ENCODE measurements at regions not wholly inside any gene's neighbourhood (a gene's known extent, or its start where the extent isn't known, plus 50 kb on each side); places are given as distances from the start of the nearest gene placed in this dataset.

DNA sequence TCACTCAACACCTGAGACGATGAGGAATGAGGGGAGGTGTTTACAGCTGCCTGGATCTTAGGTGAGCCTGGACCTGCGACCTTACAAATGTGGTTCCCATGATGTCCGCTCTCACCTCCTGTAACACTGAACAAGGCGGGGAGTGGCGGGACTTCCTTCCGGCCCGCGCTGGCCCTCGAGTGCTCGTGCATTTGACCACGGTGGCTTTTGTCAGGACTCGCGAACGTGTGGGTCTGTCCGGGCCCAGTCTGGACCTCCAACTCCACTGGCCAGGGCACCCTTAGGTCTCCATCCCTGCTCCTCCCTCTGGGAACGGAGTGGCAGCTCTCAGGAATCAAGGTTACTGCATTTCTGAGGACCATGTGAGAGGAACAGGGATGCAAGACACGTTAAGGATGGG lies 263.0 kb upstream of the SALL3 start:
- H3K4me3 ChIP-seq (ENCODE audit: low read depth, low read length): no peak overlapping the region
- no peak for DNase-seq (ENCODE audit: low read depth)
- TF ChIP-seq, protein P1, sequence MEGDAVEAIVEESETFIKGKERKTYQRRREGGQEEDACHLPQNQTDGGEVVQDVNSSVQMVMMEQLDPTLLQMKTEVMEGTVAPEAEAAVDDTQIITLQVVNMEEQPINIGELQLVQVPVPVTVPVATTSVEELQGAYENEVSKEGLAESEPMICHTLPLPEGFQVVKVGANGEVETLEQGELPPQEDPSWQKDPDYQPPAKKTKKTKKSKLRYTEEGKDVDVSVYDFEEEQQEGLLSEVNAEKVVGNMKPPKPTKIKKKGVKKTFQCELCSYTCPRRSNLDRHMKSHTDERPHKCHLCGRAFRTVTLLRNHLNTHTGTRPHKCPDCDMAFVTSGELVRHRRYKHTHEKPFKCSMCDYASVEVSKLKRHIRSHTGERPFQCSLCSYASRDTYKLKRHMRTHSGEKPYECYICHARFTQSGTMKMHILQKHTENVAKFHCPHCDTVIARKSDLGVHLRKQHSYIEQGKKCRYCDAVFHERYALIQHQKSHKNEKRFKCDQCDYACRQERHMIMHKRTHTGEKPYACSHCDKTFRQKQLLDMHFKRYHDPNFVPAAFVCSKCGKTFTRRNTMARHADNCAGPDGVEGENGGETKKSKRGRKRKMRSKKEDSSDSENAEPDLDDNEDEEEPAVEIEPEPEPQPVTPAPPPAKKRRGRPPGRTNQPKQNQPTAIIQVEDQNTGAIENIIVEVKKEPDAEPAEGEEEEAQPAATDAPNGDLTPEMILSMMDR (IDR thresholded peaks at IDR 0.05; ENCODE audit: insufficient read depth, low read length): no peak

DNA sequence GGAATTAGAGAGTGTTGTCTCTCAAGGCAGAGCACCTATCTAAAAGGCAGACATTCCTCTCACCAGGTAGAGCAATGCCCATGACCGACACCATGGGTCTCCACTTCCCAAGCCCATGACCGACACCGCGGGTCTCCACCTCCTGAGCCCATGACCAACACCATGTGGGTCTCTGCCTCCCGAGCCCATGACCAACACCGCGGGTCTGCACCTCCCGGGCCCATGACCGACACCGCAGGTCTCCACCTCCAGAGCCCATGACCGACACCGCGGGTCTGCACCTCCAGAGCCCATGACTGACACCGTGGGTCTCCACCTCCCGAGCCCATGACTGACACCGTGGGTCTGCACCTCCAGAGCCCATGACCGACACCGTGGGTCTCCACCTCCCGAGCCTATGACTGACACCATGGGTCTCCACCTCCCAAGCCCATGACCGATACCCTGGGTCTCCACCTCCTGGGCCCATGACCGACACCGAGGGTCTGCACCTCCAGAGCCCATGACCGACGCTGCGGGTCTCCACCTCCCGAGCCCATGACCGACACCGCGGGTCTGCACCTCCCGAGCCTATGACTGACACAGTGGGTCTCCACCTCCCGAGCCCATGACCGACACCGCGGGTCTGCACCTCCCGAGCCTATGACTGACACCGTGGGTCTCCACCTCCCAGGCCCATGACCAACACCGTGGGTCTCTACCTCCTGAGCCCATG lies 262.4 kb upstream of the SALL3 start:
- TF ChIP-seq, protein P1 (IDR thresholded peaks at IDR 0.05; ENCODE audit: insufficient read depth, low read length): no peak
- no peak overlapping the region for H3K4me3 ChIP-seq (ENCODE audit: low read depth, low read length)
- no peak for DNase-seq (ENCODE audit: low read depth)

DNA sequence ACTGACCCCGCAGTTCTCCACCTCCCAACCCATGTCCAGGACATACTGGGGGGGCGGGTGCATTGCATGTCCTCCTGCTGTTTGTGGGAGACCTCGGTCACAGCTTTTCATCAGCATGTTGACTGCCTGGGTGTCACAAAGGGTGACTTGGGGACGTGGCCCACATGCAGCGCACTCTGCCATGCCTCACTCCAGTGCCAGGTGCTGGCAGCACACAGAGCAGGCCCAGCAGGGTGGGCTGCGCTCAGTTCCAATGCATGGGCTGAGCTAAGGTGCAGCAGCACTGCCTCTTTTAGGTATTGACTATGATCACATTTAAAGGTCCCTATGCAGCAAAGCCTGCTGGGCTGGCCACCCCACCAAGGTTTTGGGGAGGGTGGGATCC lies 261.9 kb upstream of the SALL3 start:
- no peak for DNase-seq (ENCODE audit: low read depth)
- TF ChIP-seq, protein P1 (IDR thresholded peaks at IDR 0.05; ENCODE audit: insufficient read depth, low read length): no peak
- H3K4me3 ChIP-seq (ENCODE audit: low read depth, low read length): no peak overlapping the region

DNA sequence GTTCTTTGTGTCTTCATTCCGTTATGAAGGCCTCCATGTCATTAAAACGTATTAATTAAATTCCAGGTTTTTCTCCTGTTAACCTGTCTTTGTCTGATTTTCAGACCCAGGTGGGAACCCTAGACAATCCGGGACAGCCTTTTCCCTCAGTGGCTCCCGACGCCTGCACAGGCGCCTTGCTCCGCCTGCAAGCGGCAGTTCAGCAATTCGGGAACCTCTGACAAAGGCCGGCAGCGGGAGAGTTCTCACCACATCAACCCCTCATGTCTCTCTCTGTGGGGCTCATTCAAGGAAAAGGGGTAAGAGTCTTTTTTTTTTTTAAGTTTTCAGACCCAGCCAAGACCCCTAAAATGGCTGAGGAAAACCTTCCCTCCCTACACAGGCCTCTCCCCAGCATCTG lies 259.8 kb upstream of the SALL3 start:
- TF ChIP-seq, protein P1 (IDR thresholded peaks at IDR 0.05; ENCODE audit: insufficient read depth, low read length): no peak
- H3K4me3 ChIP-seq (ENCODE audit: low read depth, low read length): no peak overlapping the region
- no peak for DNase-seq (ENCODE audit: low read depth)

DNA sequence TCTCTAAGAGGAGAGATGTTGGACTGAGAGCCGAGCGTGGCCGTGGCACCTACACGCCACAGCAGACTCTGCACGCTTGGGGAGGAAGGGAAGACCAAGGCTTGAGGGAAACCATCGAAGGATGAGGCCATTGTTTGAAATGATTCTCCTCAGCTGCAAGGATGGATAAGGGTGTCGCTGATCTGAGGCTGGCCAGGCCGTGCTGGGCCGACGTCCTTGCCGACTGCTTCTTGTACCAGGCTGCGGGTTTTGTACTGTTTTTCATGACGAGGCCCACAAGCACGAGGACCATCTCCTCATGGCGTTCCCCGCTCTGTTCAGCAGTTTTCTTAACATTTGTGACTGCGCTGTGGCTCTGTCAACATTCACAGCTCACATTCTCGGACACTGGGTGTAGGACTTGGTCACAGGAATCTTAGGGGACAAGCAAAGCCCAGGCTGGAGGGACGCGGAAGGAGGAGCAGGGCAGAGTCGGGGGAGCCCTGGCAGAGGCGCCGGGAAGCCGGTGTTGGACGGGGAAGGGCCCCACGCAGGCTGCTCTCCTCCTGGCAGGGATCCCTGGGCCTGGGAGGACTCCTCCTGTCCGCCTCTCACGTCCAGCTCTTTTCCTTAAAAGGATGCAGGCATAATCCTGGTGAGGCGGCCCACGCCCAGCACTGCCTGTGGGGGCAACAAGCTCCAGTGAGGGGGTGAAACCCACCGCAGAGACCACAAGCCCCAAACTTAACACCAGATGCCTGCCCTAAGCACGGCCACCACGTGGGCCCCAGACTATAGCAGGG lies 259.0 kb upstream of the SALL3 start:
- no peak for DNase-seq (ENCODE audit: low read depth)
- TF ChIP-seq, protein P1 (IDR thresholded peaks at IDR 0.05; ENCODE audit: insufficient read depth, low read length): no peak
- no peak overlapping the region for H3K4me3 ChIP-seq (ENCODE audit: low read depth, low read length)

DNA sequence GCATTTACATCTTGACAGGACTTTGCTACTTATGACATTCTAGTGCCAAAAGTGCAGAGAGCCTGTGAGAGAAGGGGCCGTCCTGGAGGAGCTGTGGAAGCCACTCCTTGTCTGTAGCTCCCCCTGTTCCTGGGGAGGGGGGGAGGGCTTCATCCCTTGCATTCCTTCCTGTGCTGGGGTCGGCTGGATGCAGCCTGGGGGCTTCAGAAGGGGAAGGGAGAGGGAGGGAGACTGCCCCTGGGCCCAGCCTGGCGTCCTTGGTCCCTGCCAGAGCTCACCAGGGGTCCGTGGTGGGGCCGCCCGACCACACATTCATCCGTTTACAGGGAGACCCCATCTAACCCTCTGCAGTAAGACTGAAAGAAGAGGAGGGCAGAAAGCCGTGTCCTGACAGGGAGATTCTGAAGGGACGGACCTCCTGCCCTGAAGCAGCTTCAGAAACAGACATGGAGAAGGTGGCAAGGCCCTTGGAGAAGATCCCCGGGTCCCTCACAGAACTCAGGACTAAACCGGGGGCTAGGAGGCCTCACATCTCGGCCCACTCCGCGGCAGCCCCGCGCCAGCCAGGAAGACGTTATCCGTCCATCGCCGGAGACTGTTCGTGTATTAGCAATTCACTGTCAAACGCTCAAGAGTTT lies 258.3 kb upstream of the SALL3 start:
- H3K4me3 ChIP-seq (ENCODE audit: low read depth, low read length): no peak overlapping the region
- TF ChIP-seq, protein P1 (IDR thresholded peaks at IDR 0.05; ENCODE audit: insufficient read depth, low read length): no peak
- no peak for DNase-seq (ENCODE audit: low read depth)

Data from fibroblast of the aortic adventitia (primary cell).